Tibial nerve (tissue), 4 donors: ENCODE measurements at regions not wholly inside any gene's neighbourhood (a gene's known extent, or its start where the extent isn't known, plus 50 kb on each side); places are given as distances from the start of the nearest gene placed in this dataset.

Experiments
- DNase-seq, 2 donors: peaks; one replicate each; pipeline ENCODE4 v3.0.0-alpha.2; 2019; ENCODE audit warnings: low spot score in 2 of 2
- H3K27ac ChIP-seq, 4 donors: fragments of 200-600 bp; sonication (generic) in 3 of 4; one replicate each; pipeline ENCODE4 v1.5.1; 2017 to 2019; ENCODE audit warnings: mild to moderate bottlenecking in 1 of 4
- H3K27me3 ChIP-seq, 2 donors: fragments of 200-600 bp; sonication (generic) in 1 of 2; one replicate each; pipeline versions ENCODE4 v1.5.1 to v1.6.0; 2017 to 2019
- H3K36me3 ChIP-seq, 3 donors: fragments of 200-600 bp; sonication (generic); one replicate each; pipeline ENCODE4 v1.5.1; 2018 to 2019
- H3K4me1 ChIP-seq, 4 donors: fragments of 200-600 bp; sonication (generic) in 3 of 4; one replicate each; pipeline ENCODE4 v1.5.1; 2017 to 2019
- H3K4me3 ChIP-seq, 4 donors: fragments of 200-600 bp; sonication (generic) in 3 of 4; one replicate each; pipeline ENCODE4 v1.5.1; 2017 to 2019; ENCODE audit warnings: mild to moderate bottlenecking in 1 of 4, moderate library complexity in 1 of 4
- H3K9me3 ChIP-seq, 4 donors: fragments of 200-600 bp; sonication (generic) in 3 of 4; one replicate each; pipeline ENCODE4 v1.5.1; 2017 to 2019
- EP300 ChIP-seq, 2 donors: sonication (generic); formaldehyde crosslinking; IDR thresholded peaks; one replicate each; pipeline ENCODE4 v1.6.1; 2017; ENCODE audit warnings: antibody characterized with exemption in 2 of 2, mild to moderate bottlenecking in 1 of 2
- POLR2A ChIP-seq, 2 donors: fragments of 450-650 bp; IDR thresholded peaks; one replicate each; pipeline ENCODE4 v1.6.1; 2017; ENCODE audit warnings: antibody characterized with exemption in 2 of 2, mild to moderate bottlenecking in 2 of 2, moderate library complexity in 2 of 2
- WGBS, 2 donors: methylation state at CpG; one replicate each; pipeline ENCODE4 v1.1.5; 2018; 5-methylcytosine and 5-hydroxymethylcytosine counted together
- TF ChIP-seq, protein P1 (sequence below), 5 experiments: fragments of 200-600 bp in 3 of 5; fragments of 450-650 bp in 2 of 5; sonication (generic) in 3 of 5; IDR thresholded peaks; one replicate each; pipeline ENCODE4 v1.5.1; 2016 to 2019; ENCODE audit warnings: antibody characterized with exemption in 5 of 5, mild to moderate bottlenecking in 3 of 5, moderate library complexity in 2 of 5

GRCh38 chr11:47907499-47907898 is 59.3 kb upstream of the NUP160 start:
- peaks cover 0 to 5% (median 0%) of the 10 kb centered on the region in 4 donors for H3K4me1 ChIP-seq
- 76 to 83% methylated on average over 5 of the region's 5 CpGs for WGBS, 2 donors
- H3K27me3 ChIP-seq = no peaks in the 10 kb centered on the region
- no peak for DNase-seq
- TF ChIP-seq, protein P1, sequence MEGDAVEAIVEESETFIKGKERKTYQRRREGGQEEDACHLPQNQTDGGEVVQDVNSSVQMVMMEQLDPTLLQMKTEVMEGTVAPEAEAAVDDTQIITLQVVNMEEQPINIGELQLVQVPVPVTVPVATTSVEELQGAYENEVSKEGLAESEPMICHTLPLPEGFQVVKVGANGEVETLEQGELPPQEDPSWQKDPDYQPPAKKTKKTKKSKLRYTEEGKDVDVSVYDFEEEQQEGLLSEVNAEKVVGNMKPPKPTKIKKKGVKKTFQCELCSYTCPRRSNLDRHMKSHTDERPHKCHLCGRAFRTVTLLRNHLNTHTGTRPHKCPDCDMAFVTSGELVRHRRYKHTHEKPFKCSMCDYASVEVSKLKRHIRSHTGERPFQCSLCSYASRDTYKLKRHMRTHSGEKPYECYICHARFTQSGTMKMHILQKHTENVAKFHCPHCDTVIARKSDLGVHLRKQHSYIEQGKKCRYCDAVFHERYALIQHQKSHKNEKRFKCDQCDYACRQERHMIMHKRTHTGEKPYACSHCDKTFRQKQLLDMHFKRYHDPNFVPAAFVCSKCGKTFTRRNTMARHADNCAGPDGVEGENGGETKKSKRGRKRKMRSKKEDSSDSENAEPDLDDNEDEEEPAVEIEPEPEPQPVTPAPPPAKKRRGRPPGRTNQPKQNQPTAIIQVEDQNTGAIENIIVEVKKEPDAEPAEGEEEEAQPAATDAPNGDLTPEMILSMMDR (IDR thresholded peaks at IDR 0.05) = no peak
- TF ChIP-seq POLR2A (IDR thresholded peaks at IDR 0.05) = no peak
- no peak for TF ChIP-seq EP300 (IDR thresholded peaks at IDR 0.05)
- H3K4me3 ChIP-seq = no peak overlapping the region
- H3K9me3 ChIP-seq = no peaks in the 10 kb centered on the region
- H3K36me3 ChIP-seq = no peaks in the 10 kb centered on the region
- no peak overlapping the region for H3K27ac ChIP-seq

GRCh38 chr11:47906066-47906465 is 57.9 kb upstream of the NUP160 start:
- H3K4me1 ChIP-seq = peaks cover 0 to 5% (median 0%) of the 10 kb centered on the region in 4 donors
- TF ChIP-seq POLR2A (IDR thresholded peaks at IDR 0.05) = no peak
- no peak for TF ChIP-seq EP300 (IDR thresholded peaks at IDR 0.05)
- TF ChIP-seq, protein P1 (IDR thresholded peaks at IDR 0.05) = no peak
- WGBS, 2 donors = 75 to 80% methylated on average over 6 of the region's 6 CpGs
- H3K27me3 ChIP-seq = no peaks in the 10 kb centered on the region
- no peak overlapping the region for H3K27ac ChIP-seq
- H3K4me3 ChIP-seq = no peak overlapping the region
- no peaks in the 10 kb centered on the region for H3K36me3 ChIP-seq
- DNase-seq = no peak
- H3K9me3 ChIP-seq = no peaks in the 10 kb centered on the region

DNA sequence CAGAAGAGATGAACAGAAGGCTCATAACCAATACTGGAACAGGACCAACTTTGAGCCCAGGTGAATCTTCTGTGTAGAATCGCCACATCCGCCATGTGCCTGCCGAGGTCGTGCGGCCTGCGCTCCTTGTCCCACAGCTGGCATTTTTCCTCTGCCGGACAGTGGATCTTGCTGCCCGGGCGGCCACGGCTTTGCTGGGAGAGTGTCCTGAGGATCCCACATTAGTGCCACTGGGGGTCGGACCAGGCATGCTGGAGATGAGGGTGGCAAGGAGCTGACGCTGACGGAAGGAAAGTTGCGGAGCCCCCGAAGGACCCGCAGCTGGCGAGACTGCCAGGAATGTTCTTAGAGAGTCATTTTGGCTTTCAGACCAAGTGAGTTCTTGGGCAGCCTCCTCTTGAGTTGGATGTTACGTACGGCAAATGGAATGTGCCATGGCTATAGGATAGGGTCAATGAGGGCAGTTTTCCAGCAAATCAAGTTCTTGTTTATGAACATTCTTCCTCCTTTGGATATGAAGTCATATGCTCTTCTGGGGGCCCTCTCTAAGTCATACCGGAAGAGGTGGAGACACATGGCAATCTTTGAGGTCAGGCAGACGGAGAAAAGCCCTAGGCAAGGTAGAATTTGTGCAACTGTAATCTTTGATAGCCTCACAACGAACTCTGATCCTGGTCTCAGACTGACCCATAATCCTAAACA is 57.4 kb upstream of the NUP160 start:
- 74 to 79% methylated on average over 21 to 22 of the region's 22 CpGs for WGBS, 2 donors
- TF ChIP-seq POLR2A (IDR thresholded peaks at IDR 0.05) = no peak
- TF ChIP-seq, protein P1 (IDR thresholded peaks at IDR 0.05) = no peak
- TF ChIP-seq EP300 (IDR thresholded peaks at IDR 0.05) = no peak
- H3K27me3 ChIP-seq = no peaks in the 10 kb centered on the region

GRCh38 chr11:47904808-47905207 is 56.7 kb upstream of the NUP160 start:
- WGBS, 2 donors = 93 to 94% methylated on average over 9 of the region's 9 CpGs
- no peak for TF ChIP-seq POLR2A (IDR thresholded peaks at IDR 0.05)
- TF ChIP-seq, protein P1 (IDR thresholded peaks at IDR 0.05) = no peak
- TF ChIP-seq EP300 (IDR thresholded peaks at IDR 0.05) = no peak
- DNase-seq = no peak
- Histone ChIP-seq H3K27ac (no peak overlapping the region), H3K4me3 (no peak overlapping the region), H3K27me3 (no peaks in the 10 kb centered on the region), H3K4me1 (peaks cover 0 to 5% (median 0%) of the 10 kb centered on the region in 4 donors), H3K36me3 (no peaks in the 10 kb centered on the region), H3K9me3 (no peaks in the 10 kb centered on the region)

More for the DNA sequence above, 57.4 kb upstream of the NUP160 start:
- H3K4me1 ChIP-seq = peaks cover 0 to 5% (median 0%) of the 10 kb centered on the region in 4 donors
- no peak overlapping the region for H3K4me3 ChIP-seq
- no peak for DNase-seq
- H3K27ac ChIP-seq = no peak overlapping the region
- H3K36me3 ChIP-seq = no peaks in the 10 kb centered on the region
- H3K9me3 ChIP-seq = no peaks in the 10 kb centered on the region

- Histone ChIP-seq H3K4me1 (peaks cover 0 to 5% (median 0%) of the 10 kb centered on the region in 4 donors), H3K36me3 (no peaks in the 10 kb centered on the region), H3K27ac (no peak overlapping the region), H3K27me3 (no peaks in the 10 kb centered on the region), H3K9me3 (no peaks in the 10 kb centered on the region), H3K4me3 (no peak overlapping the region)
- WGBS, 2 donors = 93 to 94% methylated on average over 3 of the region's 3 CpGs
- TF ChIP-seq, protein P1 (IDR thresholded peaks at IDR 0.05) = no peak
- no peak for TF ChIP-seq EP300 (IDR thresholded peaks at IDR 0.05)
- no peak for TF ChIP-seq POLR2A (IDR thresholded peaks at IDR 0.05)
- no peak for DNase-seq
Observed at GRCh38 chr11:47904048-47904447, 55.9 kb upstream of the NUP160 start.
